GM19455 (cell line): ENCODE measurements at regions not wholly inside any gene's neighbourhood (a gene's known extent, or its start where the extent isn't known, plus 50 kb on each side); places are given as distances from the start of the nearest gene placed in this dataset.

Experiments used
- ATAC-seq: cut with Tn5 transposase; IDR thresholded peaks from one replicate; pipeline ENCODE4 v1.9.1; 2021; ENCODE audit not compliant: unreplicated experiment

- ATAC-seq, result no peak
Observed at GRCh38 chr4:3852309-3852708, 86.1 kb downstream of the ADRA2C start.

DNA sequence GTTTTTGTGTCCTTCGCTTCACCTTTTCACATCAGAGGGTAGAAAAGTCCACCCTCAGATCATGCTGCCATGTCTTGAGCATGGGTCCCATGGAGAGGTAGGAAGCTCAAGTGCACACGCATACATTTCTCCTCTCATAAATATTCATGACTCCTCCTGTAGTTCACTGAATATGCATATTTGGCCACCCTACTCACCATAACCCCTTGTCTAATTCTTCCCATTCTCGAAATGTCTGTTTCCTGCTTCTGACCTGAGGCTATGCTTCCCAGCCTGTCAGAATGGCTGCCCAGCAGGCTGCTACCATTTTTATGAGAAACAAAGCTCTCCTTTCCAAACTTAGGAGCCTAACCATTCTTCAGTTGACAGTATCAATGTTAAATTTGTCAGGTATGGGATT is 86.5 kb downstream of the ADRA2C start:
- no peak for ATAC-seq

- ATAC-seq, result no peak
Observed at GRCh38 chr4:3853388-3854035, 87.3 kb downstream of the ADRA2C start.

DNA sequence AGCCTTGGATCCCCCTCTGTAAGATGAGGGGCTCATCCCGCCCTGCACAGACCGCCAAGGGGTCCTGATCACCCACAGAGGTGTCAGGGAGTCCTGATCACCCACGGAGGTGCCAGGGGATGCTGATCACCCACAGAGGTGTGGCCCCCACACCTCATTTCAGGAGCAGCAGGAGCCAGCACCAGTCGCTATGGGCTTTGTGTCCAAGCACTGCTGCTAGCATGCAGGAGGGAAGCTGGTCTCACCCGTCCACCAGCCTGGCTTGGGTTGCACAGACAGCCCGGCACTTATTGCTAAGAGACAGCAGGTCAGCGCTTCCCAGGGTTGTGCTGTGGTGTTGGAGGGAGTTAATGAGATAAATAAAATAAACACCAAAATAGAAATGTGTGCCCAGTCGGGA is 88.5 kb downstream of the ADRA2C start:
- no peak for ATAC-seq

DNA sequence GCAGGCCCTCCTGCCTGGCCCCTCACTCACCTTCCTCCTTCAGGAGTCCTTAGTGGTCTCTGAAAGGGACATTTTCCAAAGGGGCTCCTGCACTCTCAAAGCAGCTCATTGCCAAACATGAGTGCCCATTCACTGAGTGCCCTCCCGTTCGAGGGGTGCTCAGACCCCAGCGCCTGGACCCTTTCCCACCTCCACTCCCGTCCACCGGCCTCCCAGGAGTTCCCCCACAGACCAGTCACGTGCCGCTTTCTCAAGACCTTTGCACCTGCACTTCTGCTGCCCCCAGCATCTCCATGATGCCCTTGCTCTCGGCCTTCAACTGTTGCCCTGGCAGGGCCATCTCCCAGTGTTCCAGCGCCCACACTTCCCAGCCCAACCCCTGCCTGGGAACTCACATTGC is 89.5 kb downstream of the ADRA2C start:
- no peak for ATAC-seq

- no peak for ATAC-seq
Observed at GRCh38 chr4:3856604-3857204, 90.5 kb downstream of the ADRA2C start.

DNA sequence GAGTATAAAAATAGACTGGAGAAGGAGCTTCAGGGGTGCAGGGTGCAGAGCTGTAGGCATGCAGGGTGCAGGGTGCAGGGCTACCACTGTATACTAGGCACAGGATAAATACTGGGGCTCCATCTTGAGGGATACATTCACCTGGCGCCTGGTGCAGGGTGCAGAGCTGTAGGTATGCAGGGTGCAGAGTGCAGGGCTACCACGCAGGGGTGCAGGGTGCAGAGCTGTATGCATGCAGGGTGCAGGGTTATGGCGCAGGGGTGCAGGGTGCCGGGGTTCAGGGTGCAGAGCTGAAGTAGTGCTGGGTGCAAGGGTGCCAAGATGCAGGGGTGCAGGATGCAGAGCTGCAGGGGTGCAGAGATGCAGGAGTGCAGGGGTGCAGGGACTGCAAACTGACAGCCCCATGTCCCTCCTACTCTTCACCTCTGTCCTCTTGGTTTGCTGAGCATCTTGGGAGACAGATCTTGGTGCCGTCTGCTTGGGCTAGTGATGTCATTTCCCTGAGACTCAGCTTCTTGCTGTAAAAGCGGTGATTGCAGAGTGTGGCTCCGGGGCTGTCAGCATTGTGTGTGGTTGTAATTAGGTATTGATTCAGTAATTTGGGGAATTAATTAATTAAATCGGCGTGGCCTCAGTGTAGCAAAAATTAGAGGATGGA is 91.2 kb downstream of the ADRA2C start:
- no peak for ATAC-seq

DNA sequence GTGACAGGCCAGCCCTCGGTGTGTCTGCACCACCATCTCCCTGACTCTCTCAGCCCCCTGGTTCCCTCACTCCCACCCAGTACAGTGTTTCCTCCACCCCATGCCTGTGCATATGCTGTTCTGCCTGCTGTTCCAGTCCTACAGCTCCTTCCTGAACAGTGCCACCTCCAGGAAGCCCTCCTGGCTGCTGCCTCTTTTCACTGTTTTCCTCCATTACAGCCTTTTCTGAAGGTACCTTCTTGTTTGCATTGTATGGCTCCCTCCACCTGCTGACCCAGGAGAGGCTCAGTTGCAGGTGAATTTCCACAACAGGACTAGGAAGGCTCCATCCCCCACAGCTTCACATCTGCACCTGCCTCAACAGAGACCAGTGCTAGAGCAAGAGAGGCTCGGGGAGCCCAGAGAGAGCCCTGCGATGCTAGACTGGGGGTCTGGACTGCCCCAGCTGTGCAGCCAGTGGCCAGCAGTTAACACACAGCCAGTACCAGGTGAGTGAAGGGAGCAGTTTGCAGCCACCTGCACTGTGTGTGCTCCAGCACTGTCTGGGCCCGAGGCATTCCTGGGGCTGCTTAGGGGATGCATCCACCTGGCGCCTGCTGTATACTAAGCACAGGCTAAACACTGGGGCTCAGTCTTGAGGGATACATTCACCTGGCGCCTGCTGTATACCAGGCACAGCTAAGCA is 92.0 kb downstream of the ADRA2C start:
- ATAC-seq, result no peak

- ATAC-seq, result no peak
Observed at GRCh38 chr4:3858765-3859388, 92.7 kb downstream of the ADRA2C start.

GRCh38 chr4:3859571-3859970 is 93.4 kb downstream of the ADRA2C start:
- no peak for ATAC-seq

DNA sequence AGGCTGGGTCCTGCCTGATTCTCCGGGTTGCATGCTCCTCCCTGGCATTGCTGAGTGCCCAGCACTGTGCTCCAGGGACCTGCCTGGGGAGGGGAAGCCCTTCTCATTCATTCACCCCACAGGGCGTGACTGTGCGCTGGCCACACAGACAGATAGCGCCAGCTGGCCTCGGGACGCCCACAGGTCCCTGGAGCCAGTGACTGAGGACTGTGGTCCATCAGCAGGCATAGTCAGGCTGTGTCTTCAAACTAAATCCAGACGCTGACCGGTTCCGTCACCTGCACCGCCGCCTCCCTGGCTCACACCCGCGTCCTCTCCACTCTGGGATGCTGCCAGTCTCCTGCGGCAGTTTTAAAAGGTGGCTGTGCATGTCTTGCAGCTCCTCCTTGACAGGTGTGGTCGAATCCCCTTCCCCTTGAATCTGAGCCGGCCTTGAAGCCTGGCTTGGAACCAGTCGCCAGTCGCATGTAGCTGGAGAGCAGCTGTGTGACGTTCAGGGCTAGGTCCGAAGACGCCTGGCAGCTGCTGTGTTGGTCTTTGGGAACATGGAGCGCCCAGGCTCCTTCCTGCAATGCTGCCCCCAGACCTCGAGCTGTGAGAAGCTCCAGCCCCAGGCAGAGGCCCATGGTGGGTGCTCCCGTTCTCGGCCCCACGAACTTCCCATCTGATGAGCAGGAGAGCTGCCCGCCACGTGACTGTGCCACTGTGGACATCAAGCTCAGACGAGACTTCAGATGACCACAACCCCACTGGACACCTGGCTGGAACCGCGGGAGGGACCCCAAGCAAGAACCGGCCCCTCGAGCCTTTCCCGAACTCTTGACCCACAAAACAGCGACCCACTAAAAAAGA is 94.1 kb downstream of the ADRA2C start:
- no peak for ATAC-seq

- no peak for ATAC-seq
Observed at GRCh38 chr4:3860913-3861636, 94.9 kb downstream of the ADRA2C start.

GRCh38 chr4:3861720-3862639 is 95.8 kb downstream of the ADRA2C start:
- ATAC-seq, result no peak

DNA sequence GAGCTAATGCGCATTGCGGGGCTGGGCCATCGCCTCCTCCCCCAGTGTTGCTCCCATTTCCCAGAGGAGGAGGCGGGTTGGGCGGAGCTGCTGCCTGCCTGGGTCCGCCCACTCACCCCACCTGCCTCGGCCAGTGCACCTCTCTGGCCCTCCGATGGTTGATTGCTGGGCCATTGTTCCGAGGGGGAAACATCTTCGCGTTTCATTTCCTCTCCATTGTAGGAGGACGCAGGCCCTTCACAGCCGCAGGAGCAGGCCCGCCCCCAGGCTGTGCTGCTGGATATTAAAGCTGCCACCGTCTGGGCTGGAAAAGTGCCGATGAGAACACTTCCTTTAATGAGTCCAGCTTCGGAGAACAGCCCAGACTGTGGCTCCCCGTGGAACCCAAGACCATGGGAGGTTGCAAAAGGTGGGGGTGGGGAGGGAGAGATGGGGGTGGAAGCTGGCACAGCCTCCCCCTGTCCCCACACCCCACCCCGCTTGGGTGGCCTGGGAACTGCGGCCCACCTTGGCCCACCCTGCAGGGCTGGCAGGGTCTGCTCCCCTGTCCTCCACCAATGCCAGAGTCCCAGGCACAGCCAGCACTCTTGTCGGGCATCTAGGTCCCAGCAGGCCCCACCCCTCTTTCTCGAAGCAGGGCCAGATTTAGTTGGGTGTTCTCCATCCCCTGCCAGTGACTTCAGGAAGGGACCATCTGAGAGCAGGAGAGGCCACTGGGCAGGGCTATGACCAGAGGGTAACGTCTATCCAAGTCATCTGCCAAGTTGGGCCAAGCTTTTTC is 96.6 kb downstream of the ADRA2C start:
- no peak for ATAC-seq

DNA sequence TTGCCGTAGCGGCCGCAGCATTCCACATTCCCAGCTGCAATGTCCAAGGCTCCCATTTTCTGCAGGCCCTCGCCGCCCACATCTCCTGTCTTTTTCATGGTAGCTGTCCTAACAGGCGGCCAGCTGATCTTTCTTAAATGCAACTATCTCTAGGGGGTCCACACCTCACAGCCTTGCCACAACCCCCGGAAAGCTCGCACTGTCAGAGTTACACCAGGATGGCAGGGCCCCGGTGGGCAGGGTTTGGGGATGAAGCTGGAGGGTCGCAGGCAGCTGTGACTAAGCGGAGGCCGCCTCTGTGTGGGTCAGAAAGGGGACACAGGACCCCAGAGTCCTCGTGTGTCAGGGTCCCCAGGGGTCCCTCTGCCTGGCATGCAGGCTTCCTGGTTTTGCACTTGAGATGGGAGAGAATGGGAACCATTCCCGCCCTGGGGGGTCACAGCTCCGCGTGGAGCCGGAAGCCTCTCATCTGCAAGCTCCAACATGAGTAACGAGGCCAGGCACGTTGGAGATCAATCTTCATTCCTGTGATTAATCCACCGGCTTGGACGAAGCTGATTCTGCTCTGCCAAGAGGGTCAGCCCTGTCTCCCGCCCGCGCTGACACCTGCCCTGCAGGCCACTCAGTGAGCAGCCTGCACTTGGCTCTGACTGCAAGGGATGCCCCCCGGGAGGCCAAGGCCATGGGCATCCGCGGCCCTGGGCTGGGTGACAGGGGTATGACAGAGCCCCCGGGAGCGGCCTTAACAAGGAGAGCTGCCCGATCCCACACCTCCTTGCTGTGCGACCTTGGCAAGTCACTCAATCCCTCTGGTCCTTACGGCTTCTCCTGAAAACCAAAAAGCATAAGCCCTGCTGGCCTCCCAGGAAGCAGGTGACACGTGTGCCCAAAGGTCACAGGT is 97.9 kb downstream of the ADRA2C start:
- no peak for ATAC-seq

DNA sequence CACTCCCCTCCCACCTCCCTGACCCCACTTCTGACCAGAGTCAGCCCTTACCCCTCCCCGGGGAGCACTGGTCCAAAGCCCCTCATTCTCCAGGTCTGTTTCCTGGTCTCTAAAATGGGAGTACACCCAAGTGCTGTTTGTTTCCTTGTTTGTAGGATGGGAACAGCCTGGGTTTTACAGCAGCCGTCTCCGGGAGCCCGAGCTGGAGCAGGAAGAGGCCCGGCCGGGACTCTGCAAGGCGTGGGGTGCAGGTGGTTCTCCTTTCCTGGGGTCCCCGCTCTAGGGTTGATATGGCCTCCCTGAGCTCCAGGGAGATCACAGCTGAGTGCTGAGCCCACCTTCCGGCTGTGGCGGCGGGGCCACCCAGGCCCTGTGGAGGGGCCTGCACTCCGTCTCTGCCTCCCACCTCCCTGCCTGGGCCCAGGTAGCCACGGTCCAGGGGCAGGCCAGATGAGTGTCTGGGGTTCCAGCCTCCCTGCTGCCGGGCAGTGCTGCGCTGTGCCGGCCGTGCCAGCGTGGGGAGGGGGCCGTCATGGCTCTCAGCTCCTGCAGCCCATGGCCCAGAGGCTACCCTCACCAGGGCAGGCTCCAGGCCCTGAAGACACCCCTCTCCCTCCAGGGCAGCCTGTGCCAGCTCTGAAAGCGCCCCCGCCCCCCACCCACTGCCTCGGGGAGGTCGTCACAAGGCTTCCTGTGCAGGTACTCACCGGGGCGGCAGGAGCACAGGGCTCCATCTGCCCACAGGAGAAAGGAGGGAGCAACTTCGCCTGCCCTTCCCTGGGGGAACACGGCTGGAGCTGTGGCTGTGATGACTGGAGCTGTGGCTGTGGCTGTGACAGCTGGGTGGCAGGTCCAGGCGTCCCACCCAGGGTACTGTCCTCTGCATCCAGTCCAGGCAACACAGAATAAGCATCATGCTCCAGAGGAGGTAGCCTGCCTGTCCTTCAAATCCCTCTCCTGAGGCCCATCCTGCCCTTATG is 98.8 kb downstream of the ADRA2C start:
- ATAC-seq, result no peak
